NT2/D1 (cell line): ENCODE measurements at regions not wholly inside any gene's neighbourhood (a gene's known extent, or its start where the extent isn't known, plus 50 kb on each side); places are given as distances from the start of the nearest gene placed in this dataset.

ENCODE experiments used
- SUZ12 ChIP-seq: IDR thresholded peaks from 2 replicates; pipeline ENCODE4 v1.6.1; 2011; ENCODE audit not compliant: insufficient read length, insufficient read depth; ENCODE audit errors: extremely low read depth
- YY1 ChIP-seq: IDR thresholded peaks from 2 replicates; pipeline ENCODE4 v1.6.1; 2011; ENCODE audit not compliant: insufficient read length, insufficient read depth

DNA sequence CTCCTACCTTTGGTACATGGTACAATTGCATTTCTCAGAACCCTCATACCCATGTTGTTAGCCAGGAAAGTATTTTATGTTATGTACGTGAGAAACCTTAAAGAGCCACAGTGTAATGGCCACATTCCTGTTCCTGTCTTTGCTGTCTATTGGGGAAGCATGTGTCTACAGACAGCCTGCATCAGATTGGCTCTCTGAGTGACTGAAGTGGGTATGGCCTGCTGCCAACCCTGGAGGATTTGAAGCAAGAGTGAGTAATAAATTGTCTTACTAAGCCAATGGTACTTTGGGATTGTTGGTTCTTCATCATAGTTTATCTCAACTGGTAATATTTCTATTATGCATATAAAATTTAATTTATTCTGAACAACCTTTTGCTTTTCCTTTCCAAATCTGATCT is 574.1 kb downstream of the LMO7 start:
- TF ChIP-seq YY1 (no peak), SUZ12 (no peak)
